ENCODE measurements at regions not wholly inside any gene's neighbourhood (a gene's known extent, or its start where the extent isn't known, plus 50 kb on each side); places are given as distances from the start of the nearest gene placed in this dataset.

DNA sequence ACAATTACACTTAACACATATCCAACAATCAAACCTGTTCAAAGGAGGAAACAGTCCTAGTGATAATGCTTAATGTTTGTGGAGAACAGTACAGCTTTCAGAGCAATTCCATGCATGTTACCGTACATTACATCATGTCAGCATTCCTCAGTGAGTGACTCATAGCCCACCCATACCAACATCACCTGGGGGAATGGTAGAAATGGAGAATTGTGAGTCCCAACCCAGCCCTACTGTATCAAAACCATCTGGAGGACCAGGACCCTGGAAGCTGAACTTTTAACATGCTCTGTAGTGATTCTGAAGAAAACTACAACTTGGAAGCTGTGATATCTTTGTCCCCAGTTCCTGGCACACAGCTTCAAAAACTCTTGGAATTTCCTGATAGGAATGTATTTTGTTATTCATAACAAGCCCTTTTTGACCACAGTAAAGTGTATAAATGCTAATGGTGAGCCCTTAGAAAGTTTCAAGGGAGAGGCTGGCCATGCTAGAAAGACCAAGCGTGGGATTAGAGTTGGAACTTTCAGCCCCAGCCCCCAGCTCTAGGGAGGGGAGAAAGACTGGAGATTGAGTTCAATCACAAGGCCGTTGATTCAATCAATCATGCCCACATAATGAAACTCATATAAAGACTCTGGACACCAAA lies 301.1 kb downstream of the BUD13 start:
- Histone ChIP-seq H3K4me2 (no peak overlapping the region), H3K4me3 (no peak overlapping the region), H3K4me1 (no peaks in the 10 kb centered on the region), H3K27ac (no peak overlapping the region), H3K9me3 (no peaks in the 10 kb centered on the region; the same call in 2 of the 3 replicates)
- ChIA-PET POLR2A (no interaction called here), CTCF (no interaction called here)
- FAIRE-seq = no peak
- TF ChIP-seq, protein P1, sequence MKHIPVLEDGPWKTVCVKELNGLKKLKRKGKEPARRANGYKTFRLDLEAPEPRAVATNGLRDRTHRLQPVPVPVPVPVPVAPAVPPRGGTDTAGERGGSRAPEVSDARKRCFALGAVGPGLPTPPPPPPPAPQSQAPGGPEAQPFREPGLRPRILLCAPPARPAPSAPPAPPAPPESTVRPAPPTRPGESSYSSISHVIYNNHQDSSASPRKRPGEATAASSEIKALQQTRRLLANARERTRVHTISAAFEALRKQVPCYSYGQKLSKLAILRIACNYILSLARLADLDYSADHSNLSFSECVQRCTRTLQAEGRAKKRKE (CRISPR knock-in tag; IDR thresholded peaks at IDR 0.05; ENCODE audit: low read depth) = no peak
- TF ChIP-seq ZC3H11A (IDR thresholded peaks at IDR 0.05) (no peak), BCL3 (IDR thresholded peaks at IDR 0.05) (no peak), POLR2A (IDR thresholded peaks at IDR 0.05; ENCODE audit: low read length) (no peak), SMC3 (IDR thresholded peaks at IDR 0.05) (no peak), HMGXB4 (CRISPR knock-in tag; IDR thresholded peaks at IDR 0.05; ENCODE audit: borderline replicate concordance) (no peak)
- TF ChIP-seq, protein P2, sequence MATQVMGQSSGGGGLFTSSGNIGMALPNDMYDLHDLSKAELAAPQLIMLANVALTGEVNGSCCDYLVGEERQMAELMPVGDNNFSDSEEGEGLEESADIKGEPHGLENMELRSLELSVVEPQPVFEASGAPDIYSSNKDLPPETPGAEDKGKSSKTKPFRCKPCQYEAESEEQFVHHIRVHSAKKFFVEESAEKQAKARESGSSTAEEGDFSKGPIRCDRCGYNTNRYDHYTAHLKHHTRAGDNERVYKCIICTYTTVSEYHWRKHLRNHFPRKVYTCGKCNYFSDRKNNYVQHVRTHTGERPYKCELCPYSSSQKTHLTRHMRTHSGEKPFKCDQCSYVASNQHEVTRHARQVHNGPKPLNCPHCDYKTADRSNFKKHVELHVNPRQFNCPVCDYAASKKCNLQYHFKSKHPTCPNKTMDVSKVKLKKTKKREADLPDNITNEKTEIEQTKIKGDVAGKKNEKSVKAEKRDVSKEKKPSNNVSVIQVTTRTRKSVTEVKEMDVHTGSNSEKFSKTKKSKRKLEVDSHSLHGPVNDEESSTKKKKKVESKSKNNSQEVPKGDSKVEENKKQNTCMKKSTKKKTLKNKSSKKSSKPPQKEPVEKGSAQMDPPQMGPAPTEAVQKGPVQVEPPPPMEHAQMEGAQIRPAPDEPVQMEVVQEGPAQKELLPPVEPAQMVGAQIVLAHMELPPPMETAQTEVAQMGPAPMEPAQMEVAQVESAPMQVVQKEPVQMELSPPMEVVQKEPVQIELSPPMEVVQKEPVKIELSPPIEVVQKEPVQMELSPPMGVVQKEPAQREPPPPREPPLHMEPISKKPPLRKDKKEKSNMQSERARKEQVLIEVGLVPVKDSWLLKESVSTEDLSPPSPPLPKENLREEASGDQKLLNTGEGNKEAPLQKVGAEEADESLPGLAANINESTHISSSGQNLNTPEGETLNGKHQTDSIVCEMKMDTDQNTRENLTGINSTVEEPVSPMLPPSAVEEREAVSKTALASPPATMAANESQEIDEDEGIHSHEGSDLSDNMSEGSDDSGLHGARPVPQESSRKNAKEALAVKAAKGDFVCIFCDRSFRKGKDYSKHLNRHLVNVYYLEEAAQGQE (IDR thresholded peaks at IDR 0.05) = no peak
- no peak for ATAC-seq
- DNase-seq (ENCODE audit: low read depth in 1 of 2, low spot score in 1 of 2) = no peak
- WGBS (ENCODE audit: missing lambda C conversion rate) = 2% methylated on average over 3 of the region's 3 CpGs

GRCh38 chr11:116468699-116469098 lies 304.1 kb downstream of the BUD13 start:
- POLR2A ChIA-PET = no interaction called here
- ATAC-seq = no peak
- Histone ChIP-seq H3K4me3 (no peak overlapping the region), H3K4me2 (no peak overlapping the region), H3K27ac (no peak overlapping the region), H3K4me1 (no peaks in the 10 kb centered on the region), H3K9me3 (no peaks in the 10 kb centered on the region; the same call in 2 of the 3 replicates)
- 88% methylated on average over 2 of the region's 2 CpGs for WGBS (ENCODE audit: missing lambda C conversion rate)
- no peak for TF ChIP-seq SREBF2 (IDR thresholded peaks at IDR 0.05)
- no peak for DNase-seq (ENCODE audit: low read depth in 1 of 2, low spot score in 1 of 2)
- FAIRE-seq = no peak
- CTCF ChIA-PET = interaction anchor here (0.9 to 1.8 kb wide), 4 partner anchors 13 to 119 kb away, joined by 3 to 4 read pairs (median 3); no protein-coding TSS in a partner anchor

- no peak for FAIRE-seq
- TF ChIP-seq RNF2 (IDR thresholded peaks at IDR 0.05; ENCODE audit: borderline replicate concordance, low read depth) (no peak), FOSB (CRISPR knock-in tag; IDR thresholded peaks at IDR 0.05) (no peak), NFE2L2 (conservative IDR thresholded peaks at IDR 0.05; ENCODE audit: low read length) (no peak), TFCP2L1 (CRISPR knock-in tag; IDR thresholded peaks at IDR 0.05) (no peak), RAD21 (conservative IDR thresholded peaks at IDR 0.05 in 1 of 2, IDR thresholded peaks at IDR 0.05 in 1 of 2) (no peak), HEYL (CRISPR knock-in tag; IDR thresholded peaks at IDR 0.05) (no peak), EP300 (IDR thresholded peaks at IDR 0.05) (no peak), USF2 (IDR thresholded peaks at IDR 0.05) (no peak), POLR2AphosphoS2 (conservative IDR thresholded peaks at IDR 0.05; ENCODE audit: low read length) (no peak), RARB (CRISPR knock-in tag; IDR thresholded peaks at IDR 0.05) (no peak), HOXB13 (CRISPR knock-in tag; IDR thresholded peaks at IDR 0.05; ENCODE audit: low read depth) (no peak), CHD4 (IDR thresholded peaks at IDR 0.05; ENCODE audit: borderline replicate concordance) (no peak), ESRRA (IDR thresholded peaks at IDR 0.05; ENCODE audit: borderline replicate concordance, low read length) (no peak), NR3C1 (IDR thresholded peaks at IDR 0.05) (no peak), EHMT2 (IDR thresholded peaks at IDR 0.05; ENCODE audit: low read depth) (no peak)
- CTCF ChIA-PET = interaction anchor here (1.5 kb wide), 1 partner anchor 118 kb away, joined by 3 read pairs; no protein-coding TSS in a partner anchor
- POLR2A ChIA-PET = no interaction called here
- H3K4me1 ChIP-seq = no peaks in the 10 kb centered on the region
- WGBS (ENCODE audit: missing lambda C conversion rate) = 14% methylated on average over 6 of the region's 6 CpGs
- no peak overlapping the region for H3K4me3 ChIP-seq
- H3K9me3 ChIP-seq = no peaks in the 10 kb centered on the region; the same call in 2 of the 3 replicates
- no peak for DNase-seq (ENCODE audit: low read depth in 1 of 2, low spot score in 1 of 2)
- H3K27ac ChIP-seq = no peak overlapping the region
- H3K4me2 ChIP-seq = no peak overlapping the region
- no peak for ATAC-seq
Observed at GRCh38 chr11:116467823-116468222, 305.0 kb downstream of the BUD13 start.
